Smooth muscle cell (in vitro differentiated cells): ENCODE measurements at regions not wholly inside any gene's neighbourhood (a gene's known extent, or its start where the extent isn't known, plus 50 kb on each side); places are given as distances from the start of the nearest gene placed in this dataset.

Source experiments
- DNase-seq: peaks from one replicate; lab custom pipeline; 2025; ENCODE audit not compliant: unreplicated experiment; lab: John Stamatoyannopoulos, UW
- H2AFZ ChIP-seq: fragments of 200-600 bp; sonication (generic); 2 replicates; pipeline ENCODE4 v1.6.0; 2016; ENCODE audit warnings: antibody characterized with exemption, low read depth, mild to moderate bottlenecking
- H3F3A ChIP-seq: fragments of 200-600 bp; sonication (generic); 2 replicates; pipeline ENCODE4 v1.6.0; 2017; ENCODE audit warnings: antibody characterized with exemption, low read depth
- H3K27ac ChIP-seq: fragments of 200-600 bp; sonication (generic); 2 replicates; pipeline ENCODE4 v1.5.1; 2016; ENCODE audit warnings: low read depth, mild to moderate bottlenecking
- H3K27me3 ChIP-seq: fragments of 200-600 bp; sonication (generic); 2 replicates; pipeline ENCODE4 v1.6.1; 2016; ENCODE audit warnings: low read depth, mild to moderate bottlenecking
- H3K36me3 ChIP-seq: fragments of 200-600 bp; sonication (generic); 2 replicates; pipeline ENCODE4 v1.5.1; 2016; ENCODE audit warnings: low read depth
- H3K4me1 ChIP-seq: fragments of 200-600 bp; sonication (generic); 2 replicates; pipeline ENCODE4 v1.5.1; 2016; ENCODE audit warnings: low read depth
- H3K4me2 ChIP-seq: fragments of 200-600 bp; sonication (generic); 2 replicates; pipeline ENCODE4 v1.6.0; 2016; ENCODE audit warnings: mild to moderate bottlenecking
- H3K4me3 ChIP-seq: fragments of 200-600 bp; sonication (generic); 2 replicates; pipeline ENCODE4 v1.5.1; 2016; ENCODE audit warnings: mild to moderate bottlenecking
- H3K79me2 ChIP-seq: fragments of 200-600 bp; sonication (generic); 2 replicates; pipeline ENCODE4 v1.6.0; 2016; ENCODE audit warnings: low read depth, mild to moderate bottlenecking
- H3K9ac ChIP-seq: fragments of 200-600 bp; sonication (generic); 2 replicates; pipeline ENCODE4 v1.6.0; 2016; ENCODE audit warnings: low read depth
- H3K9me3 ChIP-seq: fragments of 200-600 bp; sonication (generic); replicated peaks from 2 replicates; pipeline ENCODE4 v1.5.1; 2016; ENCODE audit warnings: low read depth
- H4K20me1 ChIP-seq: fragments of 200-600 bp; sonication (generic); 2 replicates; pipeline ENCODE4 v1.6.0; 2016; ENCODE audit warnings: low read depth
- CTCF ChIP-seq: fragments of 200-600 bp; sonication (generic); IDR thresholded peaks from 2 replicates; pipeline ENCODE4 v1.5.1; 2017; ENCODE audit warnings: borderline replicate concordance, mild to moderate bottlenecking, antibody characterized with exemption; ENCODE audit not compliant: insufficient read depth, poor library complexity, severe bottlenecking
- WGBS: methylation state at CpG from one replicate; pipeline ENCODE4 v1.1.7; 2016; ENCODE audit warnings: low lambda C conversion rate; 5-methylcytosine and 5-hydroxymethylcytosine counted together

- Histone ChIP-seq H3K79me2 (no peaks in the 10 kb centered on the region), H3F3A (no peaks in the 10 kb centered on the region), H3K4me2 (no peak overlapping the region), H3K4me3 (no peak overlapping the region), H3K9me3 (no peaks in the 10 kb centered on the region), H3K4me1 (peaks cover 5% of the 10 kb centered on the region), H3K36me3 (no peaks in the 10 kb centered on the region), H2AFZ (no peak overlapping the region), H4K20me1 (no peaks in the 10 kb centered on the region), H3K9ac (no peak overlapping the region), H3K27me3 (no peaks in the 10 kb centered on the region), H3K27ac (no peak overlapping the region)
- 49% methylated on average over 2 of the region's 2 CpGs for WGBS
- no peak for DNase-seq
- TF ChIP-seq CTCF = no peak
Observed at GRCh38 chr6:71492668-71493067, 204.1 kb downstream of the OGFRL1 start.

- no peaks in the 10 kb centered on the region for H3K36me3 ChIP-seq
- no peaks in the 10 kb centered on the region for H3K27me3 ChIP-seq
- H3K27ac ChIP-seq = no peak overlapping the region
- no peaks in the 10 kb centered on the region for H3K4me1 ChIP-seq
- no peak for DNase-seq
- H2AFZ ChIP-seq = no peak overlapping the region
- no peak for TF ChIP-seq CTCF
- no peaks in the 10 kb centered on the region for H3K9me3 ChIP-seq
- no peaks in the 10 kb centered on the region for H3K79me2 ChIP-seq
- H4K20me1 ChIP-seq = no peaks in the 10 kb centered on the region
- no peak overlapping the region for H3K4me2 ChIP-seq
- 87% methylated on average over 5 of the region's 5 CpGs for WGBS
- no peak overlapping the region for H3K9ac ChIP-seq
- no peaks in the 10 kb centered on the region for H3F3A ChIP-seq
- H3K4me3 ChIP-seq = no peak overlapping the region
Observed at GRCh38 chr6:71496018-71496721, 207.6 kb downstream of the OGFRL1 start.

- H3F3A ChIP-seq = no peaks in the 10 kb centered on the region
- no peak overlapping the region for H3K4me3 ChIP-seq
- H3K4me2 ChIP-seq = no peak overlapping the region
- no peaks in the 10 kb centered on the region for H3K9me3 ChIP-seq
- 67% methylated on average over 2 of the region's 2 CpGs for WGBS
- H3K27me3 ChIP-seq = no peaks in the 10 kb centered on the region
- H3K79me2 ChIP-seq = no peaks in the 10 kb centered on the region
- H3K36me3 ChIP-seq = no peaks in the 10 kb centered on the region
- H3K9ac ChIP-seq = no peak overlapping the region
- no peaks in the 10 kb centered on the region for H4K20me1 ChIP-seq
- H2AFZ ChIP-seq = no peak overlapping the region
- no peak for TF ChIP-seq CTCF
- no peaks in the 10 kb centered on the region for H3K4me1 ChIP-seq
- H3K27ac ChIP-seq = no peak overlapping the region
- no peak for DNase-seq
Observed at GRCh38 chr6:71496722-71497033, 208.1 kb downstream of the OGFRL1 start.

- H3K79me2 ChIP-seq = no peaks in the 10 kb centered on the region
- H3K4me2 ChIP-seq = no peak overlapping the region
- no peak overlapping the region for H2AFZ ChIP-seq
- no peak for DNase-seq
- H3K9ac ChIP-seq = no peak overlapping the region
- TF ChIP-seq CTCF = no peak
- H3K9me3 ChIP-seq = no peaks in the 10 kb centered on the region
- no peaks in the 10 kb centered on the region for H3K4me1 ChIP-seq
- no peak overlapping the region for H3K27ac ChIP-seq
- H3K36me3 ChIP-seq = no peaks in the 10 kb centered on the region
- no peaks in the 10 kb centered on the region for H3K27me3 ChIP-seq
- no peaks in the 10 kb centered on the region for H3F3A ChIP-seq
- no peak overlapping the region for H3K4me3 ChIP-seq
- no peaks in the 10 kb centered on the region for H4K20me1 ChIP-seq
Observed at GRCh38 chr6:71498638-71499037, 210.0 kb downstream of the OGFRL1 start.
